ENCODE measurements at regions not wholly inside any gene's neighbourhood (a gene's known extent, or its start where the extent isn't known, plus 50 kb on each side); places are given as distances from the start of the nearest gene placed in this dataset.

GRCh38 chr7:93678185-93678584, 103.7 kb upstream of the CALCR start:
- TF ChIP-seq SPI1 (IDR thresholded peaks at IDR 0.05; ENCODE audit: low read depth, low read length), result no peak
- TF ChIP-seq POLR2A (IDR thresholded peaks at IDR 0.05; ENCODE audit: low read depth, low read length), result no peak

Data from GM12891 (cell line).